GM23338 (cell line): ENCODE measurements at regions not wholly inside any gene's neighbourhood (a gene's known extent, or its start where the extent isn't known, plus 50 kb on each side); places are given as distances from the start of the nearest gene placed in this dataset.

Experiments used
- ATAC-seq: fragments of 200-7000 bp; cut with Tn5 transposase; 3 replicates; pipeline ENCODE4 v1.9.1; 2020
- DNase-seq: peaks from one replicate; pipeline ENCODE4 v3.0.0-alpha.2; 2015; ENCODE audit warnings: low spot score
- H2AFZ ChIP-seq: fragments of 200-600 bp; sonication (generic); 2 replicates; pipeline ENCODE4 v1.8.0; 2016; ENCODE audit warnings: antibody characterized with exemption, mild to moderate bottlenecking, moderate library complexity
- H3F3A ChIP-seq: fragments of 200-600 bp; sonication (generic); replicated peaks from 2 replicates; pipeline ENCODE4 v1.8.0; 2017; ENCODE audit warnings: antibody characterized with exemption, mixed run types, low read depth
- H3K27ac ChIP-seq: fragments of 200-600 bp; sonication (generic); 2 replicates; pipeline ENCODE4 v1.6.1; 2016; ENCODE audit warnings: low read depth
- H3K27me3 ChIP-seq: fragments of 200-600 bp; sonication (generic); 2 replicates; pipeline ENCODE4 v1.8.0; 2016; ENCODE audit warnings: mild to moderate bottlenecking, mixed run types, moderate library complexity; ENCODE audit not compliant: insufficient read depth
- H3K36me3 ChIP-seq: fragments of 200-600 bp; sonication (generic); 2 replicates; pipeline ENCODE4 v1.8.0; 2016; ENCODE audit warnings: mild to moderate bottlenecking; ENCODE audit not compliant: insufficient read depth
- H3K4me1 ChIP-seq: fragments of 200-600 bp; sonication (generic); 2 replicates; pipeline ENCODE4 v1.8.0; 2016; ENCODE audit warnings: mild to moderate bottlenecking, moderate library complexity; ENCODE audit not compliant: insufficient read depth
- H3K4me2 ChIP-seq: fragments of 200-600 bp; sonication (generic); 2 replicates; pipeline ENCODE4 v1.7.1; 2017; ENCODE audit warnings: mixed run types
- H3K4me3 ChIP-seq: fragments of 200-600 bp; sonication (generic); 2 replicates; pipeline ENCODE4 v1.6.1; 2016; ENCODE audit warnings: mixed run types
- H3K79me2 ChIP-seq: fragments of 200-600 bp; sonication (generic); replicated peaks from 2 replicates; pipeline ENCODE4 v1.8.0; 2017; ENCODE audit warnings: mild to moderate bottlenecking; ENCODE audit not compliant: insufficient read depth
- H3K9me2 ChIP-seq: fragments of 200-600 bp; sonication (generic); 2 replicates; pipeline ENCODE4 v1.8.0; 2017; ENCODE audit not compliant: insufficient read depth
- H4K20me1 ChIP-seq: fragments of 200-600 bp; sonication (generic); replicated peaks from 2 replicates; pipeline ENCODE4 v1.8.0; 2017; ENCODE audit warnings: mild to moderate bottlenecking; ENCODE audit not compliant: insufficient read depth
- H3K27ac Mint-ChIP-seq: 2 replicates; pipeline ENCODE4 v1.8.0; 2020; ENCODE audit warnings: inconsistent platforms, mild to moderate bottlenecking, moderate library complexity, mixed read lengths
- H3K27me3 Mint-ChIP-seq: 3 replicates; pipeline ENCODE4 v1.8.0; 2022; ENCODE audit warnings: low read depth, mild to moderate bottlenecking, moderate library complexity, mixed read lengths, inconsistent platforms; ENCODE audit not compliant: insufficient read depth, poor library complexity
- H3K36me3 Mint-ChIP-seq: 3 replicates; pipeline ENCODE4 v1.8.0; 2021; ENCODE audit warnings: low read depth, mild to moderate bottlenecking, inconsistent platforms, moderate library complexity, mixed read lengths
- H3K4me1 Mint-ChIP-seq: 3 replicates; pipeline ENCODE4 v1.8.0; 2020; ENCODE audit warnings: mild to moderate bottlenecking, inconsistent platforms, mixed read lengths
- H3K4me3 Mint-ChIP-seq: 3 replicates; pipeline ENCODE4 v1.8.0; 2021; ENCODE audit warnings: moderate library complexity, mild to moderate bottlenecking, inconsistent platforms, mixed read lengths
- H3K9me3 Mint-ChIP-seq: 3 replicates; pipeline ENCODE4 v1.8.0; 2020; ENCODE audit warnings: moderate library complexity, mild to moderate bottlenecking, inconsistent platforms, mixed read lengths
- CREB1 ChIP-seq: fragments of 250-450 bp; sonication (Bioruptor Pico); IDR thresholded peaks from 2 replicates; pipeline ENCODE4 v1.5.0; 2020; ENCODE audit warnings: low read depth, mild to moderate bottlenecking, moderate library complexity
- CTCF ChIP-seq, 2 experiments: fragments of 200-600 bp in 1 of 2; sonication (generic) in 1 of 2; conservative IDR thresholded peaks; 2 replicates each; pipeline versions ENCODE4 v1.5.1 to v1.6.1; 2016 to 2017; ENCODE audit warnings: antibody characterized with exemption in 2 of 2, low read depth in 2 of 2, mild to moderate bottlenecking in 2 of 2, moderate library complexity in 1 of 2
- ETS1 ChIP-seq: IDR thresholded peaks from 2 replicates; pipeline ENCODE4 v1.6.1; 2016; ENCODE audit warnings: antibody characterized with exemption
- EZH2 ChIP-seq: fragments of 200-600 bp; sonication (generic); IDR thresholded peaks from one replicate; pipeline ENCODE4 v1.8.0; 2017; ENCODE audit warnings: antibody characterized with exemption, mild to moderate bottlenecking, low read depth; ENCODE audit not compliant: unreplicated experiment
- EZH2phosphoT487 ChIP-seq: fragments of 200-600 bp; sonication (generic); IDR thresholded peaks from one replicate; pipeline ENCODE4 v1.8.1; 2018; ENCODE audit warnings: antibody characterized with exemption; ENCODE audit not compliant: unreplicated experiment
- JUNB ChIP-seq: IDR thresholded peaks from one replicate; pipeline ENCODE4 v1.6.1; 2016; ENCODE audit warnings: antibody characterized with exemption; ENCODE audit not compliant: unreplicated experiment
- NANOG ChIP-seq: IDR thresholded peaks from 2 replicates; pipeline ENCODE4 v1.6.1; 2016; ENCODE audit warnings: antibody characterized with exemption, borderline replicate concordance
- POLR2AphosphoS5 ChIP-seq: IDR thresholded peaks from 2 replicates; pipeline ENCODE4 v1.6.1; 2016; ENCODE audit warnings: antibody characterized with exemption, low read depth
- REST ChIP-seq: IDR thresholded peaks from one replicate; pipeline ENCODE4 v1.6.1; 2018; ENCODE audit warnings: antibody characterized with exemption; ENCODE audit not compliant: unreplicated experiment
- STAT1 ChIP-seq: IDR thresholded peaks from one replicate; pipeline ENCODE4 v1.6.1; 2016; ENCODE audit warnings: antibody characterized with exemption; ENCODE audit not compliant: unreplicated experiment
- ZNF114 ChIP-seq: fragments of 250-450 bp; sonication (Bioruptor Pico); IDR thresholded peaks from 2 replicates; pipeline ENCODE4 v1.5.0; 2020; ENCODE audit warnings: mild to moderate bottlenecking, moderate library complexity
- ZNF331 ChIP-seq: fragments of 250-450 bp; sonication (Bioruptor Pico); IDR thresholded peaks from 2 replicates; pipeline ENCODE4 v1.5.0; 2020; ENCODE audit warnings: low read depth, mild to moderate bottlenecking, moderate library complexity

- TF ChIP-seq EZH2phosphoT487: no peak
- TF ChIP-seq ZNF331 (CRISPR knock-in tag): no peak
- TF ChIP-seq REST: no peak
- no peak for TF ChIP-seq ETS1
- TF ChIP-seq CTCF (conservative IDR thresholded peaks at IDR 0.05; ENCODE audit: low read depth in 2 of 2): no peak
- no peak for TF ChIP-seq CREB1 (CRISPR knock-in tag)
- TF ChIP-seq ZNF114 (CRISPR knock-in tag): no peak
- no peak for TF ChIP-seq JUNB
- TF ChIP-seq POLR2AphosphoS5: no peak
- no peak for TF ChIP-seq STAT1
These were observed 73.3 kb upstream of the IRF2BP2 start (continued) for GRCh38 chr1:234683127-234683860.

GRCh38 chr1:234681990-234682389 lies 72.0 kb upstream of the IRF2BP2 start:
- Mint-ChIP-seq H3K27me3 (no peaks in the 10 kb centered on the region), H3K27ac (no peak overlapping the region), H3K4me3 (no peak overlapping the region), H3K36me3 (peaks cover 5% of the 10 kb centered on the region; the same call in 2 of the 3 replicates), H3K9me3 (peaks cover 11% of the 10 kb centered on the region; the same call in 2 of the 3 replicates), H3K4me1 (peaks cover 10% of the 10 kb centered on the region)
- ATAC-seq: no peak
- DNase-seq: no peak
- Histone ChIP-seq H3K4me3 (no peak overlapping the region), H3K4me1 (peaks cover 9% of the 10 kb centered on the region), H3K36me3 (no peaks in the 10 kb centered on the region), H4K20me1 (no peaks in the 10 kb centered on the region), H3F3A (no peaks in the 10 kb centered on the region), H3K27ac (no peak overlapping the region), H3K27me3 (no peaks in the 10 kb centered on the region), H2AFZ (no peak overlapping the region), H3K79me2 (no peaks in the 10 kb centered on the region), H3K4me2 (no peak overlapping the region), H3K9me2 (no peaks in the 10 kb centered on the region)
- TF ChIP-seq CTCF (conservative IDR thresholded peaks at IDR 0.05; ENCODE audit: low read depth in 2 of 2) (no peak), ZNF114 (CRISPR knock-in tag) (no peak), ETS1 (no peak), NANOG (no peak), EZH2 (no peak), STAT1 (no peak), JUNB (no peak)
